ENCODE measurements at regions not wholly inside any gene's neighbourhood (a gene's known extent, or its start where the extent isn't known, plus 50 kb on each side); places are given as distances from the start of the nearest gene placed in this dataset.

DNA sequence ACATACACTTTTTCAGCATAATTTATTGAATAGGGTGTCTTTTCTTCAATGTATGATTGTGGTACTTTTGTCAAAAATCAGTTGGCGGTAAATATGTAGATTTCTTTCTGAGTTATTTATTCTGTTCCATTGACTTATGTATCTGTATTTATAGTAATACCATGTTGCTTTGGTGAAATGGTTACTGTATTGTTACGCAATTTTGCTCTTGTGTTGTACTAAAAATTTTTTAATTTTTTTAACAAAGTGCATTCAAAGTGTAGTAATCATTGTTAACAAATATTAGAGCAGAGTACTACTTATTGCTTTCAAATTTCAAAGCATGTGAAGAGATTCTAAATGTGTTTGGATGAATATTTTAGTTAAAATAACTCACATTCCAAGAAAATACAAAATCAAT lies 915.4 kb downstream of the PCDH19 start:
- Histone ChIP-seq H3F3A (ENCODE audit: low read length, unreplicated experiment) (no peaks in the 10 kb centered on the region), H3K27me3 (ENCODE audit: low read length) (no peaks in the 10 kb centered on the region), H3K36me3 (ENCODE audit: low read depth, low read length) (no peaks in the 10 kb centered on the region), H3K79me2 (ENCODE audit: low read length) (no peaks in the 10 kb centered on the region), H3K4me1 (ENCODE audit: insufficient read depth, low read length) (no peaks in the 10 kb centered on the region), H2AFZ (ENCODE audit: low read length) (no peak overlapping the region), H3K4me2 (ENCODE audit: low read length) (no peak overlapping the region), H3K27ac (ENCODE audit: low read length) (no peak overlapping the region), H3K9me2 (replicated peaks; ENCODE audit: low read length) (no peaks in the 10 kb centered on the region), H3K9ac (ENCODE audit: low read length) (no peak overlapping the region), H4K20me1 (ENCODE audit: low read length) (no peaks in the 10 kb centered on the region), H3K9me3 (ENCODE audit: low read length) (no peaks in the 10 kb centered on the region), H3K4me3 (ENCODE audit: low read length) (no peak overlapping the region)
- TF ChIP-seq, protein P1, sequence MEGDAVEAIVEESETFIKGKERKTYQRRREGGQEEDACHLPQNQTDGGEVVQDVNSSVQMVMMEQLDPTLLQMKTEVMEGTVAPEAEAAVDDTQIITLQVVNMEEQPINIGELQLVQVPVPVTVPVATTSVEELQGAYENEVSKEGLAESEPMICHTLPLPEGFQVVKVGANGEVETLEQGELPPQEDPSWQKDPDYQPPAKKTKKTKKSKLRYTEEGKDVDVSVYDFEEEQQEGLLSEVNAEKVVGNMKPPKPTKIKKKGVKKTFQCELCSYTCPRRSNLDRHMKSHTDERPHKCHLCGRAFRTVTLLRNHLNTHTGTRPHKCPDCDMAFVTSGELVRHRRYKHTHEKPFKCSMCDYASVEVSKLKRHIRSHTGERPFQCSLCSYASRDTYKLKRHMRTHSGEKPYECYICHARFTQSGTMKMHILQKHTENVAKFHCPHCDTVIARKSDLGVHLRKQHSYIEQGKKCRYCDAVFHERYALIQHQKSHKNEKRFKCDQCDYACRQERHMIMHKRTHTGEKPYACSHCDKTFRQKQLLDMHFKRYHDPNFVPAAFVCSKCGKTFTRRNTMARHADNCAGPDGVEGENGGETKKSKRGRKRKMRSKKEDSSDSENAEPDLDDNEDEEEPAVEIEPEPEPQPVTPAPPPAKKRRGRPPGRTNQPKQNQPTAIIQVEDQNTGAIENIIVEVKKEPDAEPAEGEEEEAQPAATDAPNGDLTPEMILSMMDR (conservative IDR thresholded peaks at IDR 0.05; ENCODE audit: low read depth, low read length), result no peak
- TF ChIP-seq EZH2phosphoT487 (IDR thresholded peaks at IDR 0.05; ENCODE audit: borderline replicate concordance, low read length), result no peak
- TF ChIP-seq EZH2 (IDR thresholded peaks at IDR 0.05; ENCODE audit: low read length, unreplicated experiment), result no peak
- intact Hi-C loops (cut with micrococcal nuclease), result no loop called here
- ATAC-seq (no peak), DNase-seq (no peak)
- ChIA-PET POLR2A (ENCODE audit: unreplicated experiment) (no interaction called here), CTCF (no interaction called here)
- no TSS peak for BruUV-seq (replicated peaks)

DNA sequence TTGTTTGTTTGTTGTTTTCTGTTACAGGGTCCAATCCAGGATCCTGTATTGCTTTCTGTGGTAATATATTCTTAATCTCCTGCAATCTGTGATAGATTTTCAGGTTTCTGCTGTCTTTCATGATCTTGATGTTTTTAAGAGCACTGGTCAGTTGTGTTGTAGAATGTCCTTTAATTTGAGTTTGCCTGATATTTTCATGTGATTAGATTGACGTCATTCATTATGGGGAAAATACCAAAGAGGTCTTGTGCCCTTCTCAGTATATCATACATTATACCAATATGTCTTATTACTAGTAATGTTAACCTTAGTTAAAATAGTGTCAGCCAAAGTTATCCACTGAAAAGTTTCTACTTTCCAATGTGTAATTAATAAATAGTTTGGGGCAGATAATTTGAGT lies 929.3 kb downstream of the PCDH19 start:
- Histone ChIP-seq H3K4me2 (ENCODE audit: low read length) (no peak overlapping the region), H3K9ac (ENCODE audit: low read length) (no peak overlapping the region), H3K4me1 (ENCODE audit: insufficient read depth, low read length) (no peaks in the 10 kb centered on the region), H3K79me2 (ENCODE audit: low read length) (no peaks in the 10 kb centered on the region), H4K20me1 (ENCODE audit: low read length) (no peaks in the 10 kb centered on the region), H3K27ac (ENCODE audit: low read length) (no peak overlapping the region), H3K9me3 (ENCODE audit: low read length) (no peaks in the 10 kb centered on the region), H2AFZ (ENCODE audit: low read length) (no peak overlapping the region), H3K36me3 (ENCODE audit: low read depth, low read length) (no peaks in the 10 kb centered on the region), H3F3A (ENCODE audit: low read length, unreplicated experiment) (no peaks in the 10 kb centered on the region), H3K4me3 (ENCODE audit: low read length) (no peak overlapping the region), H3K9me2 (replicated peaks; ENCODE audit: low read length) (no peaks in the 10 kb centered on the region), H3K27me3 (ENCODE audit: low read length) (no peaks in the 10 kb centered on the region)
- no TSS peak for BruUV-seq (replicated peaks)
- ChIA-PET POLR2A (ENCODE audit: unreplicated experiment) (no interaction called here), CTCF (no interaction called here)
- ATAC-seq (no peak), DNase-seq (no peak)
- TF ChIP-seq EZH2 (IDR thresholded peaks at IDR 0.05; ENCODE audit: low read length, unreplicated experiment), result no peak
- no peak for TF ChIP-seq EZH2phosphoT487 (IDR thresholded peaks at IDR 0.05; ENCODE audit: borderline replicate concordance, low read length)
- TF ChIP-seq, protein P1 (conservative IDR thresholded peaks at IDR 0.05; ENCODE audit: low read depth, low read length), result no peak
- intact Hi-C loops (cut with micrococcal nuclease), result no loop called here

DNA sequence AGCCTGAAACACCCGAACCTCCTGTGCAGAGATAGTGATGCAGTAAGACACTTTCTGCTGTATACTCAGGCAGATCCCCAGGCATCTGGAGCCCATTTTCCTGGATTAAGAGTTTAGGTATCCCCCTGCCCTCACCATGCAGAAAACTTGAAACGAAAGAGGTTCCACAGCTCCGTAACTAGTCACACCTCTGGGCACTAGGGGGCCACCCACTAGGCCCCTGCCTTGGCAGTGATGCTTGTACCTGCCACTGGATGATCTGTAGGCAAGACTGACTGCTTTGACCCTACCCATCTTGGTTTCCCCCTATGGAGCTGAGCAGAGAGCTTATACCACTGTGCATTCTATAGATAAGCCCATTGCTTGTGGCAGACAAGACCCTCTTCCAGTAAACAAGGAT lies 940.6 kb downstream of the PCDH19 start:
- ChIA-PET CTCF (no interaction called here), POLR2A (ENCODE audit: unreplicated experiment) (no interaction called here)
- no peak overlapping the region for H3K27ac ChIP-seq (ENCODE audit: low read length)
- H3K9ac ChIP-seq (ENCODE audit: low read length), result no peak overlapping the region
- H3K4me3 ChIP-seq (ENCODE audit: low read length), result no peak overlapping the region
- H3F3A ChIP-seq (ENCODE audit: low read length, unreplicated experiment), result no peaks in the 10 kb centered on the region
- H3K4me1 ChIP-seq (ENCODE audit: insufficient read depth, low read length), result no peaks in the 10 kb centered on the region
- H4K20me1 ChIP-seq (ENCODE audit: low read length), result no peaks in the 10 kb centered on the region
- H3K9me2 ChIP-seq (replicated peaks; ENCODE audit: low read length), result no peaks in the 10 kb centered on the region
- H3K9me3 ChIP-seq (ENCODE audit: low read length), result no peaks in the 10 kb centered on the region
- no peak for TF ChIP-seq EZH2 (IDR thresholded peaks at IDR 0.05; ENCODE audit: low read length, unreplicated experiment)
- TF ChIP-seq, protein P1 (conservative IDR thresholded peaks at IDR 0.05; ENCODE audit: low read depth, low read length), result no peak
- no peak for TF ChIP-seq EZH2phosphoT487 (IDR thresholded peaks at IDR 0.05; ENCODE audit: borderline replicate concordance, low read length)
- ATAC-seq (no peak), DNase-seq (no peak)
- no peaks in the 10 kb centered on the region for H3K27me3 ChIP-seq (ENCODE audit: low read length)
- H3K79me2 ChIP-seq (ENCODE audit: low read length), result no peaks in the 10 kb centered on the region
- no peak overlapping the region for H2AFZ ChIP-seq (ENCODE audit: low read length)
- H3K36me3 ChIP-seq (ENCODE audit: low read depth, low read length), result no peaks in the 10 kb centered on the region
- no peak overlapping the region for H3K4me2 ChIP-seq (ENCODE audit: low read length)
- no TSS peak for BruUV-seq (replicated peaks)
- intact Hi-C loops (cut with micrococcal nuclease), result no loop called here
